ENCODE measurements at regions not wholly inside any gene's neighbourhood (a gene's known extent, or its start where the extent isn't known, plus 50 kb on each side); places are given as distances from the start of the nearest gene placed in this dataset.
"Not testable (repeated sequence)": the region's sequence is repeated elsewhere in the genome, so short reads cannot be mapped to it uniquely, and the experiment has no call there.

DNA sequence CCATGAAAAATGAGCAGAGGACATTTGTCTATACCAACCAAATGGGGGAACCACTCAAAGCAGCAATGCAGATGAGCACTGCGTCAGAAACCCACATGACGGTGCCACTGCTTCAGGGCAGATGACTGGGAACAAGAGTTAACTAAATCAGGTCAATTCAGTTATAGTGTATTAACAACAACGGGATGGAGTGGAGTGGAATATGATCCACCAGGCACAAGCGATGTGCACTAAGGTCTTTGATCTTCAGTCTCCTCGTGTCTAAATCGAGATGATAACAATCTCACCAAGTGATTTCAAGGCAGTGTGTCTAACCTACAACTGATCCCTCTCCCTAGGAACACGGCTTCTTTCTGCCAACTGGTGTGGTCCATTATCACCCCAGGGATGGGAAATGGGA, 269.0 kb downstream of the RAD51AP2 start:
- no peak for DNase-seq

DNA sequence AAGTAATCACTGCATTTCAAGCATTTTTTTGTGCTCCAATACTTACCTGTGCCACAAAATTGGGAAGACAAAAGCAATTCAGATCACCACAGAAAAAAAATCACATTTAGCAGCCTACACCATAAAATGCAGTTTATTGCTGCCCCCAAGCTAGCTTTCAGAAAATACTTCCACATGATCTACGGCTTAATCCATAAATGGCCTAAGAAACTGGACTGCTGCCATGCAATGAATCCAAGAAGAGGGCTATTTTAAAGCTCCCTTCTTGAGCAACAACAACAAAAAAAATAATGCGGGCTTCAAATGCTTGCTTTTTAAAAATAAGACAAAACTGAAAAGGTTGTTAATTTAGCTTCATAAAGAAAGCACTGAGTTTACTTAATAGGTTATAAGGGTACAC, 272.3 kb downstream of the RAD51AP2 start:
- DNase-seq = no peak

DNA sequence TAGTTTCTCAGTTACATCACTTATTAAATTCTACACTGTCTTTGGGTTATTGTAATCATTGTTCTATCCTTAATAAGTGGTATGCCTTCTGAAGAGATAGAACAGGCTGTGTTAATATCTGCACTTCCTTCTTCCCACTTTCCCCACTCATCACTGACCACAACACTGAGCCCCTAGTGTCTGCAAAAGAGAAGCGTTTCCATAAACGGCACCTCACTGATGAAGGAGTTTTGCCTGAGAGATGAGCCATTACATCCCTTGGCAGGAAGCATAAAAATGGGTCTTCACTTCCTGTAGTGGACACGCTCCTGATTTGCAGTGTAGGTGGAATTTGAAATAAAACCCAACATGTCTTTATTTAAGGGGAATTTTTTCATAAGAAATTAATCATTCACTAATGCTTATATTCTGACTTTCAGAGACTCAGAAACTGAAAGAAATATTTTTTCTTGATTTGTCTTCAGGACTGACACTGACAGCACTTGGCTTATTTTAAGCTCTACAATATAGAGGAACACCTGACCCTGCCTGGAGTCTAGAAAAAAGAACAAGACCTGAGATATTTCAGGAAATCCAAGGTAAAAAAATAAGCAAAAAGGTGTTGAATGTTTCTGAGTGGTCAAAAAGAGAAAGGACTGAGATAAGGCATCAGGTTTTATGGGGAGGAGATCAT, 275.3 kb downstream of the RAD51AP2 start:
- no peak for DNase-seq

DNA sequence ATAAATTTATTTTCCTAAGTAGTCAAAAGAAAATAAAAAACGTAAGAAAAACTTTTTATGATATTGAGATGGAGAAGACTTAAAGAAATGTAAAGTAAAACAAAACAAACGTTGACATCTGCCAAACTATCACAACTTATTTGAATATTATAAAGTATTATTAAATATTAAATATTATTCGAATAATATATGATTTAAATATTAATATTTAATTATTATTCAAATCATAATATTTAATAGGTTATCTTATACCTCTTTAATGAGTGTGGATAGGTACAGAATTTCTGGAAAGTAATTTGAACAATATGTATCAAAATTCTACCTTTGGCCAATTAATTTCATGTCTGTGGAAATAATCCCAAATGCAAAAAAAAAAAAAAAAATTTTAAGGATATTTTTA, 278.7 kb downstream of the RAD51AP2 start:
- no peak for DNase-seq

DNA sequence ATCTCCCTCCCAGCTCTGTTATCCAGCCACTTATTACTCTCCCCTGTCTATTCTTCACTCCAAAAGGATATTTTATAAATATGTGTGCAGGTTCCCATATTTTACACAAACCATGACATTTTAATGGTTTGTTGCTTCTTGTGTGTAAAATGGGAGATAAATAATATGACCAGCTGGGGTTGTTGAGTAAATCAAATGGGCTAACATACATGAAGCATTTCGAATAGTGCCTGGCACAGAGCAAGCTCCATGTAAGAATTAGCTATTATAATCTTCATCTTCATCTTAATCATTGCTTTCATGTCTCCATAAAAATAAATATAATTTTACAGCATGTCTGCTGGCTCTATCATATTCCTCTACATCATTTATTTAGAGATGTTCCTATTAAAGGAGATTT, 283.1 kb downstream of the RAD51AP2 start:
- no peak for DNase-seq

DNA sequence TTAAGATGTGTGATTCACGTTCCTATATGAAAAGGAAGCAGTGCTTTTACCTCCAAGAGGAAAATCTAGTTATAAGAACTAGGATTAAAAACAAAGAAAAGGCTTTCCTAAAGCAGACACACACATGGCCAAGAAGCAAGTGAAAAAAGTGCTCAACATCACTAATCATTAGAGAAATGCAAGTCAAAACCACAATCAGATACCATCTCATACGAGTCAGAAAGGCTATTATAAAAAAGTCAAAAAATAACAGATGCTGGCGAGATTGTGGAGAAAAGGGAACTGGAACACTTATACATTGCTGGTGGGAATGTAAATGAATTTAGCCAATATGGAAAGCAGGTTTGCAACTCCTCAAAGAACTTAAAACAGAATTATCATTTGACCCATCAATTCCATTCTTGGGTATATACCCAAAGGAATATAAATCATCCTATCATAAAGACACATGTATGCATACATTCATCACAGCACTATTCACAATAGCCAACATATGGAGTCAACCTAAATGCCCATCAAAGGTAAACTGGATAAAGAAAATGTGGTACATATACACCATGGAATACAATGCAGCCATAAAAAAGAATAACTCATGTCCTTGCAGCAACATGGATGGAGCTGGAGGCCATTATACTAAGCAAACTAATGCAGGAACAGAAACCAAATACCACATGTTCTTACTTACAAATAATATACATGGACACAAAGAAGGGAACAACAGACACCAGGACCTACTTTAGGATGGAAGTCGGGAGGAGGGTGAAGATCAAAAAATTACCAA, 285.3 kb downstream of the RAD51AP2 start:
- no peak for DNase-seq

DNA sequence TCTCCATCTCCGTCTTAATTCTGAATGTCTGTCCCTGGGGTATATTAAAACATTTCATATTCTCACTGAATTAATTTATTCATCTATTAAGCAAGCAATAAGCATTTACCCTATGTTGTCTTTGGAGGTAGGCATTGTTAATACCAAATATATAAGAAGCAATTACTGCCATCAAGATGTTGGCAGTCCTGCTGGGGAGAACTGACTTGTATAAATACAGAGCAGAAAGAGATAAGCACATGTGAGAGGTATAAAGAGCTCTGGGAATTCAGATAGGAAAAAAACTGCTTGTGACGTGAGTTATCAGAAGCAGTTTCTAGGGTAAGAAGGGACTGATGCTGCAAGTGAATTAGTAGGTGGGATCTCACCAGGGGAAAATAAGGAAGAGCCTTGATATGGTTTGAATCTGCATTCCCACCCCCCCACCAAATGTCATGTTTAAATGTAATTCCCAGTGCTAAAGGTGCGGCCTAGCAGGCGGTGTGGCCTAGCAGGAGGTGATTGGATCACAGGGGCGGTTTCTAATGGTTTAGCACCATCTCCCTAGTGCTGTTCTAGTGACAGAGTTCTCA, 286.8 kb downstream of the RAD51AP2 start:
- DNase-seq = no peak

DNA sequence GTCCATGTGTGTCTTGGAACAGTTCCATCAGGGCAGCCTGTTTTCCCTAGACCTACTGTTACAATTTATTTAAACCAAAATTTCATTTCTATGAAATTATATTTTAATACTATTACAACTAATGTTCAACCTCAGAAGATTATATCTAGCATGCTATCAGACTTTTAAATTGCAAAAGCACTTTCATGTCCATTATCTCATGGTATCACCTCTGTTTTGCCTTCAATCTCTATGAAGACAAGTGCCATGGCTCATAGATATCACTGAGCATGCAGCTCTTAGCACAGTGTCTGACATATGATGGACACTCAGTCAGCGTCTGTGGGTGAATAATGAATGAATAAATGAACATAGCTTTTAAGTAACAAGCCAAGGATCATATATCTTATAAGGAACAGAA, 288.8 kb downstream of the RAD51AP2 start:
- DNase-seq = no peak

DNA sequence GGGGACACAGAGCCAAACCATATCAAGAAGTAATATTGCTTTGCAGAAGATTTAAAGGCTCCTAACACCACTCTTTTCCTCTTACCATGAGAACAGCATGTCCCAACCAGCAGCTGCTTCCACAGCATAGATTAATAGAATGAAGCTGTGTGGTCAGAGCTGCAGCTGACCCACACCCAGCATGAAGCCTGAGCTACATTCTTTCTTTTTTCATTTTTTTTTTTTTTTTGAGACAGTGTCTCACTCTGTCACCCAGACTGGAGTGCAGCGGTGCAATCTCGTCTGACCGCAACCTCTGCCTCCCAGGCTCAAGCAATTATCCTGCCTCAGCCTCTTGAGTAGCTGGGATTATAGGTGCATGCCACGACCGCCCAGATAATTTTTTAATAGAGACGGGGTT, 289.8 kb downstream of the RAD51AP2 start:
- no peak for DNase-seq

DNA sequence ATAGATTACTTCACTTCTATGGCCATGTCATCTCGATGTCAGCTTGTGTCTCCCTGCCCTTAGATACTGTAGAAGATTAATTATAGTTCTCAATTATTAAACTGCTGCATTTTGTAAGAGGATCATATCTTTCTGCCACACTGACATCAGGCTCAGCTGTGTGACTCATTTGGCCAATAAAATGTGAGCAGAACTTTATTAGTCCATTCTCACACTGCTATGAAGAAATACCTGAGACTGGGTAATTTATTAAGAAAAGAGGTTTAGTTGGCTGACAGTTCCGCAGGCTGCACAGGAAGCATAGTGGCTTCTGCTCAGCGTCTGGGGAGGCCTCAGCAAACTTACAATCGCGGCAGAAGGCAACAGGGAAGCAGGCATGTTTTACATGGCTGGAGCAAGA, 290.4 kb downstream of the RAD51AP2 start:
- no peak for DNase-seq

DNA sequence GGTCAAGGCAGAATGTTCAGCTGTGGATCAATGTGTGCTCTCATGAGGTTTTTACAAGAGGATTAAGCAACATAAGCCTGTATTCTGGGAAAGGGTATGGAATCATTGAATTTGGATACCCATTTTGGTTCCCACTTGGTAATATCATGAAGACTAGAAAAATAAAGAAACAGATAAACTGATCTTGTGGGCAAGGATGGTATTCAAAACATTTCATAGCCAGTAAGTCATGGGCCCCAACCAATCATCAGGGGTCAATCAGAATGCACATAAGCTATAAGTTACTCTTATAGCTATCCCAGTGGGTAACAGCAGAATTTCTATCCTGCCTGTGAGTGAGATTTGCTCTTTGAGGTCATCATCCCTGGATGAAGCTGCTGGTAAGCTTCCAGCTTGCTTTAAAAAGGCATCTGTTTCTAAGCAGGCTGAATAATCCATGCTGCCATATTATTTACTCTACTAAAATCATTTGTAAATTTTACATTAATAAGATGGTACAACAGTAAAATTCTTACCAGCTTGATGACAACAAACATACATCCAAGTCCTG, 291.2 kb downstream of the RAD51AP2 start:
- no peak for DNase-seq

DNA sequence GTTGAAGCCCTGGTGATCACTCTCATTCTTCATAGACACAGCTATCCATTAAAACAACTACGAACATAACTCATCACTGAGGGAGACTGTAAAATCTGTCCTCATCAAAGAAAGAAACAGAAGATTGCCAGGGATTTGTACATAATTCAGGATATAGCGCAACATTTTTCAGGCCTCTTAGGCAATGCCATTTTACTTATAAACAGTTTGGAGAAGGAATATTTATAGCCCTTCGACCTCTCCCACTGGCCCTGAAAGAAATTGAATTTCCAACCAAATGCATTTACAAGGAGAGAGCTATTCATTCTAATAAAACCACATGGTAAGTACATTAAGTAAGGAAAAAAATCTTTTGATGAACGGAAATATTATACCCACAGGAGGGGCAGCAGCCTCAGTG, 295.0 kb downstream of the RAD51AP2 start:
- no peak for DNase-seq

DNA sequence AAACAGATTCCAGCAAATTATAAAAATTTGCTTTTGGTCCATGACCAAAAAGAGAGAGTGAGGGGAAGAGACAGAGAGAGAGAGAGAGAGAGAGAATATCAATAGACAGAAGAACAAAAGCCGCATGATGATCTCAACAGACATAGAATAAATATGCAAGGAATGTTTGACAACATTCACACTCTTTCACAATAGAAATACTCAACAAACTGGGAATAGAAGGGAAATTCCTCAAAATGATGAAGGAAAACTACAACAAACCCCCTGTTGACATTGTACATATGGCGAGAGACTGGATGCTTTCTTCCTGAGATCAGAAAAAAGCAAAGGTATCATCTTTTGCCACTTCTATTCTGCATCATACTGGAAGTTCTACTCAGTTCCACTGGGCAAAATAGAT, 309.7 kb downstream of the RAD51AP2 start:
- no peak for DNase-seq

DNA sequence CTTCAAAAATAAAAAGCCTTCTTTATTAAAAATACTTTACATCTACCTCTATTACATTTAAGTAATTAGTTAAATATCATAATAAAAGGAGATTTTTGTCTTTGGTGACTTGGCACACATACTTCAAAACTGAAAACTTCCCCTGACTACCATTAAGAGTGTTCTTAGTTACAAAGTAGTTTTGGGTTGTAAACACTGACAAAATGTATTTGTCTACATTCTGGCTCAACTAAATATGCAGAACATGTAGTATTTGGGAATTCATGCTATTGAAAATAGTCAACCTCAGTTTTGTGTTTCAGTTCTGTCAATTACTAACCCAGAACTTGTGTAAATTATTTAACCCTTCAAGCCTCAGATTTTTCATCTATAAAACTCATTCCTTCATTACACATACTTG, 311.5 kb downstream of the RAD51AP2 start:
- no peak for DNase-seq

DNA sequence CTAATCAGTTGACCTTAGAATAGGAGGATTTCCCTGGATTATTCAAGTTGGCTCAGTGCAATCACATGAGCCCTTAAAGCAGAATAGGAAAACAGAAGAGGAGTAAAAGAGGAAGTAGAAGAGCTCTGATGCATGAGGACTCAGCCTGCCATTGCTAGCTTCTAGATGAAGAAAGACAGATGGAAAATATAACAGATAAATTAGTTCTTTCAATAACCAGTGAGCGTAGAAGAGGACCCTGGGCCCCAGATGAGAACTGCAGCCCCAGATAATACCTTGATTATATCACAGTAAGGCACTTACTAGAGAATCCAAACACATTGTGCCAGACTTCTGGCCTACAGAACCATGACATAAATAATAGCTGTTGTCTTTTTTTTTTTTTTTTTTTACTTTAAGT, 314.0 kb downstream of the RAD51AP2 start:
- DNase-seq = not testable (repeated sequence)

DNA sequence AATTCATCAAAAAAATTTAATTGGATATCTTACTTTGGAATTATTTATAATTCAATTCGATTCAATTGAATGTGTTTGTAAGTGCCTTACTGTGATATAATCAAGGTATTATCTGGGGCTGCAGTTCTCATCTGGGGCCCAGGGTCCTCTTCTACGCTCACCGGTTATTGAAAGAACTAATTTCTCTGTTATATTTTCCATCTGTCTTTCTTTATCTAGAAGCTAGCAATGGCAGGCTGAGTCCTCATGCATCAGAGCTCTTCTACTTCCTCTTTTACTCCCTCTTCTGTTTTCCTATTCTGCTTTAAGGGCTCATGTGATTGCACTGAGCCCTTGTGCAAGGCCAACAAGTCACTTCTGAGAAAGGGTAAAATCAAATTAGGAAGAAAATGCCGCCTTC, 315.6 kb downstream of the RAD51AP2 start:
- DNase-seq = not testable (repeated sequence)

DNA sequence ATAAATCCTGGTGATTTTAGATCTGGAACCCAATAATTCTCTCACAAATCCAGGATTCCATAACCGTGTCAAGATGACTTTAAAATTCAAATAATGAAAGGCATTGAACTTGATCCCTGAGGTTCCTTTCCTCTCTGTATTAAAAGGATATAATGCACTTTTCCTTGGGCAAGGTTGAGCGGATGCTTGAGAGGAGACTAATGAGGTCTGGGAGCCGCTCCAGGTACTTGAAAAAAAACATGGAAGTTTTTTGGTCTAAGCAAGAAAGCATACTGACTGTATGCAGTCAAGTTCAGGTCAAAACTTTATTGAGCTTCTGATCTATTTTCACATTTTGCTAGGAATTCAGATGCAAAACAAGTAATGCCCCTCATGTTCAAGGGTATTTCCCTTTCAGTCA, 318.5 kb downstream of the RAD51AP2 start:
- DNase-seq = no peak

DNA sequence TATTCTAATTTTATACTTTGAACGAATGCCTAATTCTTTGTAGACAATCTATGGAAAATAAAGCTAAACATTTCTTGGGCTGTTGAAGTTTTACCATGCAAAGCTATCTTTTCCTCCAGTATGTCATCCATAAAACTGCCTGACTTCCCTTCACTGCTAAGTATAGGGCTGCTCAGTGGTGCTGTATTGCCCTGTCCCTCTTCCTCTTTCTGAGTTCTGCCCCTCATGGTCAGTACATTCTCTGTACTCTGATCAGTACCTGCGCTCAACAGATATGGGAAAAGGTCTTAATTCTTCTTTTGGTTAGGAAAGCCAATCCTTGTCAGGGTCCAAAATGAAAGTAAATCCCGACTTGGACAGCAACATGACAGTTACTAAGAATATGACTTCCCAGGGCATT, 321.9 kb downstream of the RAD51AP2 start:
- DNase-seq = no peak

DNA sequence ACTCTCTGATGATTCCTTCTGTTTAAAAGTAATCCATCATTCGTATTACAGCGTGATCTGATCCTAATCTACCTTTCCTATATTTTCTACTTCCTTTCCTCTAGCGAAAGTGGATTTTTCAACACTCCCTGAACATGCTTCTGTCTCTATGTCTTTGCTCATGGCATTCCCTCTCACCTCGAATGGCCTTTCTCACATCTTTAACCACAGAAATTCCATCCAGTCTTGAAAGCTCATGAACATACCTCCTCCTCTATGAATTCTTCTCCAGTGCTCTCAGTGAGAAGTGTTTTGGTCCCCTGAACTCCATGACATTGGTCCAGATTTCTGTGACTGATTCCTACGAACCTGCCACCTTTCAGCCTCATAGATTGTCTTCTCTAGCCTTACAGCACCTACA, 323.2 kb downstream of the RAD51AP2 start:
- DNase-seq = no peak

DNA sequence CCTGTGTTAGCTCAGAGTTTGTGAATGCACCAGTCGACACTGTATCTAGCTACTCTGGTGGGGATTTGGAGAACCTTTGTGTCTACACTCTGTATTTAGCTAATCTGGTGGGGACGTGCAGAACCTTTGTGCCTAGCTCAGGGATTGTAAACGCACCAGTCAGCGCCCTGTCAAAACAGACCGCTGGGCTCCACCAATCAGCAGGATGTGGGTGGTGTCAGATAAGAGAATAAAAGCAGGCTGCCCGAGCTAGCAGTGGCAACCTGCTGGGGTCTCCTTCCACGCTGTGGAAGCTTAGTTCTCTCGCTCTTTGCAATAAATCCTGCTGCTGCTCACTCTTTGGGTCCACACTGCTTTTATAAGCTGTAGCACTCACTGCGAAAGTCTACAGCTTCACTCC, 324.2 kb downstream of the RAD51AP2 start:
- no peak for DNase-seq

DNA sequence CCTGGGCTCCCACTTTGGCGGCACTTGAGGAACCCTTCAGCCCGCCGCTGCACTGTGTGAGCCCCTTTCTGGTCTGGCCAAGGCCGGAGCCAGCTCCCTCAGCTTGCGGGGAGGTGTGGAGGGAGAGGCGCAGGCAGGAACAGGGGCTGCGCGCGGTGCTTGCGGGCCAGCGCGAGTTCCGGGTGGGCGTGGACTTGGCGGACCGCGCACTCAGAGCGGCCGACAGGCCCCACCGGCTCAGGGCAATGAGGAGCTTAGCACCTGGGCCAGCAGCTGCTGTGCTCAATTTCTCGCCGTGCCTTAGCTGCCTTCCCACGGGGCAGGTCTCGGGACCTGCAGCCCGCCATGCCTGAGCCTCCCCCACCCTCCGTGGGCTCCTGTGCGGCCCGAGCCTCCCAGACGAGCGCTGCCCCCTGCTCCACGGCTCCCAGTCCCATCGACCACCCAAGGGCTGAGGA, 324.8 kb downstream of the RAD51AP2 start:
- DNase-seq = not testable (repeated sequence)

DNA sequence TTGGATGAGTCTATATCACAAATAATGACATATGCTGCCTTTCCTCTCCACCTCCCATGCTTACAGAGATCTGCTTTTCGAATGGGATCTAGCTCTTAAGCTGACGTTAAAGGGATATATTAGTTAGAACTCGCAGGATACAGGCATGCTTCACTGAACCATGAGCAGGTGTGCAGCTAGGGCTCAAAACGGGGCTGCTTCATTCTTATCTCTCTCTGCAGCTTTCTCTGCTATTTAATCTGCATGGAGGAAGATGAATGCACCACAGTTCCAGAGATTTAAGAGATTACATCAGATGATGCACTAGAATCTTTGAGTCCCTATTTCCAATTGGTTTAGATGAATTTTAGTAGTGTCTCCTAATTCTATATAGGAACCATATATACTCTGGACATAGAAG, 327.0 kb downstream of the RAD51AP2 start:
- DNase-seq = no peak

DNA sequence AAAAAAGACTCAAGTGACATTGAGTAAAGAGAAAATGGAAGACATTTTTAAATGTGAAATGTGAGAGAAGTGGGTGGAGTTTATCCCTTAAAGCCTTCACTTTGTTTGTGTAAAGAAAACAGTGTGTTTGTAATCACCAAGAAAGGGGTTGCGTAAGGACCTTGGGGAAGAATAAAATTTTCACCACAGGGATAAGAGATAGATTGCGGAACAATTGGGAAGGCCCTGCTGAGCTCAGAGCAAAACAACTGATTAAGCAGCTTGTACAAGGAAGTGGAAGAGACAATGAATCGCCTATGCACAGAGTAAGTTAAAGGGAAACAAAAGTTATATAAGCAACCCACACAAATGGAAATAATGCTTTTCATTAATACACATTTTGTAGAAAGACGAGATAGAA, 327.7 kb downstream of the RAD51AP2 start:
- no peak for DNase-seq

DNA sequence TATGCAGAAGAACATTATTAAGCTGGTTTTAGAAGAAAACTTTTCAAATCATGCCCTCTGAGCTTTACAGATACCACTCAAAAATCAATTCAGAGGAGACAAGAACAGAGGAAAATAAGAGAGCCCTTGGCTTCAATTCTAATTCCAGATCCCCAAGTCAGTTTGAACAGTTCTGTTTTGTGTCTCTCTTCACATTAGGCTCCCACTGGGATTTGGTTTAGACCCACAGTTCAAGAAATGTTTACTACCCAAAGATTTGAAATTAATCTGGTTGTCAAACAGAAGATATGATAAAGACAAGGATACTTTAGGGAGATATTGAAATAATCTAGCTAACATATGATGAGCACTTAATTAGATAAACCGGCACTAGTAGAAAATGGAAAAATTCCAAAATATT, 329.5 kb downstream of the RAD51AP2 start:
- no peak for DNase-seq

Data from islet precursor cell (in vitro differentiated cells).